ENCODE measurements at regions not wholly inside any gene's neighbourhood (a gene's known extent, or its start where the extent isn't known, plus 50 kb on each side); places are given as distances from the start of the nearest gene placed in this dataset.
"Not testable (repeated sequence)": the region's sequence is repeated elsewhere in the genome, so short reads cannot be mapped to it uniquely, and the experiment has no call there.

DNA sequence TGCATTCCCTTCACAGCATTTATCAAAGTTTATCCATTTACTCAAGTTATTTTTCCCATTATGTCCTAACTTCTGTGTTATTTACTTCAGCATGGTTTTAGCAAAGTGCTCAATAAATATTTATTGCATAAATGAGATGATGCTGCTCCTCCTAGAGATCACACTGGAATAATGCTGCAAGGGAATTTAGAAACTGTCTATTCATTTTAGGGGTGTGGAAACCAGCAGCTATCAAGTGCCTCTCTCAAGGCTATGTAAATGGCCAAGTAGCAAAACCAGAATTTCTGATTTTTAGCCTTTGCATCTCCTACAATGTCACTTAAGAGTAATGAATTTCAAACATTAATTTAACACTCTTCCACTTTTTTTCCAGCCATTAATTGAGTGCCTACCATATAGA, 316.2 kb downstream of the COL12A1 start:
- H3F3A ChIP-seq (ENCODE audit: control insufficient read depth, insufficient read depth): no peaks in the 10 kb centered on the region
- no peaks in the 10 kb centered on the region for H3K36me3 ChIP-seq (ENCODE audit: control insufficient read depth, low read length)
- no peak overlapping the region for H3K27ac ChIP-seq (ENCODE audit: low read depth, low read length)
- no peaks in the 10 kb centered on the region for H3K27me3 ChIP-seq (ENCODE audit: control insufficient read depth, low read length)
- H3K9me3 ChIP-seq (ENCODE audit: control insufficient read depth, insufficient read depth, low read length): no peaks in the 10 kb centered on the region
- H3K9me2 ChIP-seq (replicated peaks; ENCODE audit: control insufficient read depth, low read length): no peaks in the 10 kb centered on the region
- no peak for TF ChIP-seq EZH2phosphoT487 (IDR thresholded peaks at IDR 0.05; ENCODE audit: borderline replicate concordance, low read length)
- TF ChIP-seq, protein P1, sequence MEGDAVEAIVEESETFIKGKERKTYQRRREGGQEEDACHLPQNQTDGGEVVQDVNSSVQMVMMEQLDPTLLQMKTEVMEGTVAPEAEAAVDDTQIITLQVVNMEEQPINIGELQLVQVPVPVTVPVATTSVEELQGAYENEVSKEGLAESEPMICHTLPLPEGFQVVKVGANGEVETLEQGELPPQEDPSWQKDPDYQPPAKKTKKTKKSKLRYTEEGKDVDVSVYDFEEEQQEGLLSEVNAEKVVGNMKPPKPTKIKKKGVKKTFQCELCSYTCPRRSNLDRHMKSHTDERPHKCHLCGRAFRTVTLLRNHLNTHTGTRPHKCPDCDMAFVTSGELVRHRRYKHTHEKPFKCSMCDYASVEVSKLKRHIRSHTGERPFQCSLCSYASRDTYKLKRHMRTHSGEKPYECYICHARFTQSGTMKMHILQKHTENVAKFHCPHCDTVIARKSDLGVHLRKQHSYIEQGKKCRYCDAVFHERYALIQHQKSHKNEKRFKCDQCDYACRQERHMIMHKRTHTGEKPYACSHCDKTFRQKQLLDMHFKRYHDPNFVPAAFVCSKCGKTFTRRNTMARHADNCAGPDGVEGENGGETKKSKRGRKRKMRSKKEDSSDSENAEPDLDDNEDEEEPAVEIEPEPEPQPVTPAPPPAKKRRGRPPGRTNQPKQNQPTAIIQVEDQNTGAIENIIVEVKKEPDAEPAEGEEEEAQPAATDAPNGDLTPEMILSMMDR (IDR thresholded peaks at IDR 0.05; ENCODE audit: low read depth, low read length, poor library complexity, severe bottlenecking): no peak
- no peak overlapping the region for H3K4me3 ChIP-seq (ENCODE audit: low read length)
- H3K4me1 ChIP-seq (ENCODE audit: control insufficient read depth, low read length): no peaks in the 10 kb centered on the region
- H4K20me1 ChIP-seq (ENCODE audit: control insufficient read depth, insufficient read depth, low read depth, low read length): no peaks in the 10 kb centered on the region
- no peak overlapping the region for H3K4me2 ChIP-seq (ENCODE audit: low read length)
- no peaks in the 10 kb centered on the region for H3K79me2 ChIP-seq (ENCODE audit: control insufficient read depth, low read length)

DNA sequence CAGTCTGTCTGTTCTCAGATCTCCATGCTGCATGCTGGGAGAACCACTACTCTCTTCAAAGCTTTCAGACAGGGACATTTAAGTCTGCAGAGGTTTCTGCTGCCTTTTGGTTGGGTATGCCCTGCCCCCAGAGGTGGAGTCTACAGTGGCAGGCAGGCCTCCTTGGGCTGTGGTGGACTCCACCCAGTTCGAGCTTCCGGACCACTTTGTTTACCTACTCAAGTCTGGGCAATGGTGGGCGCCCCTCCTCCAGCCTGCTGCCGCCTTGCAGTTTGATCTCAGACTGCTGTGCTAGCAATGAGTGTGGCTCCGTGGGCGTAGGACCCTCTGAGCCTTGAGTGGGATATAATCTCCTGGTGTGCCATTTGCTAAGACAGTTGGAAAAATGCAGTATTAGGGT, 317.1 kb downstream of the COL12A1 start:
- not testable (repeated sequence) for H3K9me3 ChIP-seq (ENCODE audit: control insufficient read depth, insufficient read depth, low read length); H3K9me2 ChIP-seq (replicated peaks; ENCODE audit: control insufficient read depth, low read length); H3K27ac ChIP-seq (ENCODE audit: low read depth, low read length); H3K4me2 ChIP-seq (ENCODE audit: low read length); H3K79me2 ChIP-seq (ENCODE audit: control insufficient read depth, low read length); H3K4me3 ChIP-seq (ENCODE audit: low read length); H3K4me1 ChIP-seq (ENCODE audit: control insufficient read depth, low read length); H3K27me3 ChIP-seq (ENCODE audit: control insufficient read depth, low read length); H3F3A ChIP-seq (ENCODE audit: control insufficient read depth, insufficient read depth); H4K20me1 ChIP-seq (ENCODE audit: control insufficient read depth, insufficient read depth, low read depth, low read length); H3K36me3 ChIP-seq (ENCODE audit: control insufficient read depth, low read length)

DNA sequence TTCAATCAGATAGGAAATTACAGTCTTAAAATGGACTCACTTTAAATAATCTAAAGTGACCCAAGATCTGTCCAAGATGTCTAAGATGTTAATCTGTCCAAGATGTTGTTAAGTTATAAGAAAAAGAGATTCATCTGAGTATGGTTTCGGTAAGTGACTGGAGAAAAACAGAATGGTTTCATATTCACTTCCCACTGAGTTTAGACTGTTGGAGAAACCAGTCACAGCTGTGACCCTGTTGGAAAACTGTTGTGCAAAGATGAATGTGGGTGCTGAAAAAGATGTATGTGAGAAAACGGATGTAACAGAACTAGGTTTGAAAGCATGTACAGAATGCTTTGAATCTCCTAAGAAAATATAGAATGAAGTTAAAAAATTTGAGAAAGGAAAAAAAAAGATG, 325.9 kb downstream of the COL12A1 start:
- Histone ChIP-seq H3K4me1 (ENCODE audit: control insufficient read depth, low read length) (no peaks in the 10 kb centered on the region), H3K4me2 (ENCODE audit: low read length) (no peak overlapping the region), H3K36me3 (ENCODE audit: control insufficient read depth, low read length) (no peaks in the 10 kb centered on the region), H4K20me1 (ENCODE audit: control insufficient read depth, insufficient read depth, low read depth, low read length) (no peaks in the 10 kb centered on the region), H3K27ac (ENCODE audit: low read depth, low read length) (no peak overlapping the region), H3K9me2 (replicated peaks; ENCODE audit: control insufficient read depth, low read length) (no peaks in the 10 kb centered on the region), H3F3A (ENCODE audit: control insufficient read depth, insufficient read depth) (no peaks in the 10 kb centered on the region), H3K9me3 (ENCODE audit: control insufficient read depth, insufficient read depth, low read length) (no peaks in the 10 kb centered on the region), H3K27me3 (ENCODE audit: control insufficient read depth, low read length) (no peaks in the 10 kb centered on the region), H3K4me3 (ENCODE audit: low read length) (no peak overlapping the region), H3K79me2 (ENCODE audit: control insufficient read depth, low read length) (no peaks in the 10 kb centered on the region)
- TF ChIP-seq, protein P1 (IDR thresholded peaks at IDR 0.05; ENCODE audit: low read depth, low read length, poor library complexity, severe bottlenecking): no peak

- no peaks in the 10 kb centered on the region for H3K4me1 ChIP-seq (ENCODE audit: control insufficient read depth, low read length)
- TF ChIP-seq, protein P1 (IDR thresholded peaks at IDR 0.05; ENCODE audit: low read depth, low read length, poor library complexity, severe bottlenecking): no peak
- no peak for TF ChIP-seq EZH2phosphoT487 (IDR thresholded peaks at IDR 0.05; ENCODE audit: borderline replicate concordance, low read length)
- no peak overlapping the region for H3K27ac ChIP-seq (ENCODE audit: low read depth, low read length)
- H3K27me3 ChIP-seq (ENCODE audit: control insufficient read depth, low read length): no peaks in the 10 kb centered on the region
- H3K36me3 ChIP-seq (ENCODE audit: control insufficient read depth, low read length): no peaks in the 10 kb centered on the region
- no peaks in the 10 kb centered on the region for H3F3A ChIP-seq (ENCODE audit: control insufficient read depth, insufficient read depth)
- H3K79me2 ChIP-seq (ENCODE audit: control insufficient read depth, low read length): no peaks in the 10 kb centered on the region
- no peak overlapping the region for H3K4me2 ChIP-seq (ENCODE audit: low read length)
- no peaks in the 10 kb centered on the region for H4K20me1 ChIP-seq (ENCODE audit: control insufficient read depth, insufficient read depth, low read depth, low read length)
- H3K9me3 ChIP-seq (ENCODE audit: control insufficient read depth, insufficient read depth, low read length): no peaks in the 10 kb centered on the region
- H3K4me3 ChIP-seq (ENCODE audit: low read length): no peak overlapping the region
- no peaks in the 10 kb centered on the region for H3K9me2 ChIP-seq (replicated peaks; ENCODE audit: control insufficient read depth, low read length)
Observed at GRCh38 chr6:74879234-74879633, 326.6 kb downstream of the COL12A1 start.
